ENCODE measurements at regions not wholly inside any gene's neighbourhood (a gene's known extent, or its start where the extent isn't known, plus 50 kb on each side); places are given as distances from the start of the nearest gene placed in this dataset.

GRCh38 chr7:31432836-31433340, 81.0 kb upstream of the ITPRID1 start:
- TF ChIP-seq CTCF (IDR thresholded peaks at IDR 0.05; ENCODE audit: insufficient read depth, low read length, poor library complexity, severe bottlenecking) (no peak), EZH2phosphoT487 (conservative IDR thresholded peaks at IDR 0.05; ENCODE audit: low read length) (no peak)
